ENCODE measurements at regions not wholly inside any gene's neighbourhood (a gene's known extent, or its start where the extent isn't known, plus 50 kb on each side); places are given as distances from the start of the nearest gene placed in this dataset.

DNA sequence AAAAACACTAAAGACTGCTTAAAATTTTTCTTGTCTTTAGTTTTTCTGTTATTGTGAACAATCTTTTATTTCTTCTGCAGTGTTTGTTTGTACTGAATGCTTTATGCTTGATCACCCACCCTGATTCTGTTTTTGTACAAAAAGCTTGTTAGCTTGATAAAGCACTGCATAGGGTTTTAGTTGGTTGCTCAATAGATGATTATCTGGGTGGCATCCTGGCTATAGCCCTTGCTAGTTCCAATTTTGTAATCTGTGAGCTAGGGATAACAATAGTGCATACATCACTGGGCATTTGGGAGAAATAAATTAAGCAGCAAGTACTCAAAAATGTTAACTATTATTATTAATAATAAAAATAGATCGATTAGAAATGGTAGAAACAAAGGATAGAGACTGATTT lies 102.3 kb downstream of the ZPLD1 start:
- TF ChIP-seq, protein P1, sequence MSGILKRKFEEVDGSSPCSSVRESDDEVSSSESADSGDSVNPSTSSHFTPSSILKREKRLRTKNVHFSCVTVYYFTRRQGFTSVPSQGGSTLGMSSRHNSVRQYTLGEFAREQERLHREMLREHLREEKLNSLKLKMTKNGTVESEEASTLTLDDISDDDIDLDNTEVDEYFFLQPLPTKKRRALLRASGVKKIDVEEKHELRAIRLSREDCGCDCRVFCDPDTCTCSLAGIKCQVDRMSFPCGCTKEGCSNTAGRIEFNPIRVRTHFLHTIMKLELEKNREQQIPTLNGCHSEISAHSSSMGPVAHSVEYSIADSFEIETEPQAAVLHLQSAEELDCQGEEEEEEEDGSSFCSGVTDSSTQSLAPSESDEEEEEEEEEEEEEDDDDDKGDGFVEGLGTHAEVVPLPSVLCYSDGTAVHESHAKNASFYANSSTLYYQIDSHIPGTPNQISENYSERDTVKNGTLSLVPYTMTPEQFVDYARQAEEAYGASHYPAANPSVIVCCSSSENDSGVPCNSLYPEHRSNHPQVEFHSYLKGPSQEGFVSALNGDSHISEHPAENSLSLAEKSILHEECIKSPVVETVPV (CRISPR knock-in tag; IDR thresholded peaks at IDR 0.05) = no peak
- TF ChIP-seq PPARA (CRISPR knock-in tag; IDR thresholded peaks at IDR 0.05; ENCODE audit: borderline replicate concordance) = no peak
- TF ChIP-seq BACH2 (CRISPR knock-in tag; IDR thresholded peaks at IDR 0.05; ENCODE audit: borderline replicate concordance) = no peak
- TF ChIP-seq GLIS3 (CRISPR knock-in tag; IDR thresholded peaks at IDR 0.05) = no peak
- TF ChIP-seq ZNF565 (CRISPR knock-in tag; conservative IDR thresholded peaks at IDR 0.05; ENCODE audit: low read depth) = no peak
- TF ChIP-seq PATZ1 (CRISPR knock-in tag; IDR thresholded peaks at IDR 0.05; ENCODE audit: borderline replicate concordance) = no peak
- no peak for TF ChIP-seq ZFP3 (CRISPR knock-in tag; IDR thresholded peaks at IDR 0.05)
- no peak for TF ChIP-seq ZNF8 (CRISPR knock-in tag; IDR thresholded peaks at IDR 0.05)
- TF ChIP-seq ISL1 (CRISPR knock-in tag; IDR thresholded peaks at IDR 0.05) = no peak
- no peak for TF ChIP-seq TCF4 (CRISPR knock-in tag; IDR thresholded peaks at IDR 0.05; ENCODE audit: borderline replicate concordance)
- TF ChIP-seq ARNTL (CRISPR knock-in tag; IDR thresholded peaks at IDR 0.05; ENCODE audit: borderline replicate concordance, low read depth) = no peak
- TF ChIP-seq TOX (CRISPR knock-in tag; IDR thresholded peaks at IDR 0.05; ENCODE audit: borderline replicate concordance) = no peak
- no peak for TF ChIP-seq ESRRG (CRISPR knock-in tag; IDR thresholded peaks at IDR 0.05)
- no peak for ATAC-seq

DNA sequence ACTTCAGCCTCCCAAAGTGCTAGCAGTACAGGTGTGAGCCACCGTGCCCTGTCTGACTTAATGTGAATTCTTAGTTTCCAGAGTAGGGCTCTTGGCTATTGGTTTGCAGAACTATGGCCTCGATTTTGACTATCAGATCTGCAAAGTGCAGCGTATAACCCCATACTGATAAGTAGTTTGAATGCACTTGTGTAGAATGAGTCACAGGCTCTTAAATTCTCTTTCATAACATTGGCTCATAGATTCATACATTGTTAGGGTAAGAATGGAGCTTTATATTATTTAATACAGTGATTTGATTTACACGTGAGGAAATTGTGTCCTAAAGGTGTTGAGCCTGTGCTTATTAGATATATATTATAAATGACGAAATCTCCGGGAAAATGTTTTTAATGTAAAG lies 109.9 kb downstream of the ZPLD1 start:
- no peak for TF ChIP-seq PATZ1 (CRISPR knock-in tag; IDR thresholded peaks at IDR 0.05; ENCODE audit: borderline replicate concordance)
- TF ChIP-seq CREB5 (CRISPR knock-in tag; IDR thresholded peaks at IDR 0.05; ENCODE audit: low read depth) = no peak
- no peak for TF ChIP-seq ZC3H10 (CRISPR knock-in tag; IDR thresholded peaks at IDR 0.05)
- no peak for ATAC-seq

DNA sequence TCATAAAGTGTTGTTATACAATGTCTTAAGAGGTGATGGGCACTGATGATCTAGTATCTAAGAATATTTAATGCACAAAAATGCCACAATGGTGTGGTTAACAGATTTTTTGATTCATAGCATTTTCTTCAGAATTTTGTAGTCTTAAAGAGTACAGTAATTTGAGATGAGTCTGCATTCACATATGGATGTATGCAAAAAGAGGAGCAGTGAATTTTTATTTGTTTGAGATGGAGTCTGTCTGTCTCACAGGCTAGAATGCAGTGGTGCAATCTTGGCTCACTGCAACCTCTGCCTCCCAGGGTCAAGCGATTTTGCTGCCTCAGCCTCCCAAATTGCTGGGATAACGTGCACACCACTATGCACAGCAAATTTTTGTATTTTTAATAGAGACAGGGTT lies 110.5 kb downstream of the ZPLD1 start:
- TF ChIP-seq ZNF8 (CRISPR knock-in tag; IDR thresholded peaks at IDR 0.05) = no peak
- no peak for TF ChIP-seq ISL1 (CRISPR knock-in tag; IDR thresholded peaks at IDR 0.05)
- TF ChIP-seq TSHZ2 (CRISPR knock-in tag; IDR thresholded peaks at IDR 0.05) = no peak
- no peak for TF ChIP-seq CREB5 (CRISPR knock-in tag; IDR thresholded peaks at IDR 0.05; ENCODE audit: low read depth)
- TF ChIP-seq, protein P2, sequence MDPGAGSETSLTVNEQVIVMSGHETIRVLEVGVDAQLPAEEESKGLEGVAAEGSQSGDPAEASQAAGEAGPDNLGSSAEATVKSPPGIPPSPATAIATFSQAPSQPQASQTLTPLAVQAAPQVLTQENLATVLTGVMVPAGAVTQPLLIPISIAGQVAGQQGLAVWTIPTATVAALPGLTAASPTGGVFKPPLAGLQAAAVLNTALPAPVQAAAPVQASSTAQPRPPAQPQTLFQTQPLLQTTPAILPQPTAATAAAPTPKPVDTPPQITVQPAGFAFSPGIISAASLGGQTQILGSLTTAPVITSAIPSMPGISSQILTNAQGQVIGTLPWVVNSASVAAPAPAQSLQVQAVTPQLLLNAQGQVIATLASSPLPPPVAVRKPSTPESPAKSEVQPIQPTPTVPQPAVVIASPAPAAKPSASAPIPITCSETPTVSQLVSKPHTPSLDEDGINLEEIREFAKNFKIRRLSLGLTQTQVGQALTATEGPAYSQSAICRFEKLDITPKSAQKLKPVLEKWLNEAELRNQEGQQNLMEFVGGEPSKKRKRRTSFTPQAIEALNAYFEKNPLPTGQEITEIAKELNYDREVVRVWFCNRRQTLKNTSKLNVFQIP (CRISPR knock-in tag; IDR thresholded peaks at IDR 0.05; ENCODE audit: borderline replicate concordance, low read depth) = no peak
- TF ChIP-seq TOX (CRISPR knock-in tag; IDR thresholded peaks at IDR 0.05; ENCODE audit: borderline replicate concordance) = no peak
- TF ChIP-seq TCF4 (CRISPR knock-in tag; IDR thresholded peaks at IDR 0.05; ENCODE audit: borderline replicate concordance) = no peak
- TF ChIP-seq ZNF70 (CRISPR knock-in tag; IDR thresholded peaks at IDR 0.05) = no peak
- no peak for TF ChIP-seq ESRRG (CRISPR knock-in tag; IDR thresholded peaks at IDR 0.05)
- no peak for TF ChIP-seq ARNTL (CRISPR knock-in tag; IDR thresholded peaks at IDR 0.05; ENCODE audit: borderline replicate concordance, low read depth)
- TF ChIP-seq CSDC2 (CRISPR knock-in tag; IDR thresholded peaks at IDR 0.05) = no peak
- no peak for TF ChIP-seq ZNF565 (CRISPR knock-in tag; conservative IDR thresholded peaks at IDR 0.05; ENCODE audit: low read depth)
- no peak for TF ChIP-seq OSR1 (CRISPR knock-in tag; IDR thresholded peaks at IDR 0.05)
- no peak for TF ChIP-seq ZFP30 (CRISPR knock-in tag; IDR thresholded peaks at IDR 0.05)
- no peak for TF ChIP-seq RARB (CRISPR knock-in tag; IDR thresholded peaks at IDR 0.05)
- no peak for ATAC-seq
